Caco-2 (cell line): ENCODE measurements at regions not wholly inside any gene's neighbourhood (a gene's known extent, or its start where the extent isn't known, plus 50 kb on each side); places are given as distances from the start of the nearest gene placed in this dataset.
A peak's percentile ranks its signal among the peaks of the same experiment; 100 is the strongest.

Experiments used
- BruUV-seq: library from RNA; stranded (reverse); fragments of 400-500 nt; replicated peaks from 2 replicates; lab custom pipeline; 2021; lab: Mats Ljungman, UMichigan
- CTCF ChIA-PET: fragments of 300-600 bp; sonication (Branson Sonifier 250); formaldehyde crosslinking; loops from one replicate; lab custom pipeline; 2022; ENCODE audit warnings: antibody characterized with exemption; lab: Charles Lee
- POLR2A ChIA-PET: fragments of 300-600 bp; sonication (Branson Sonifier 250); formaldehyde crosslinking; loops from one replicate; lab custom pipeline; 2022; ENCODE audit warnings: antibody characterized with exemption; lab: Charles Lee
- DNase-seq, 2 experiments: peaks; one replicate each; pipeline versions ENCODE4 v3.0.0 to v3.0.0-alpha.2; 2020 to 2022
- H3K27me3 ChIP-seq: replicated peaks from 2 replicates; pipeline ENCODE4 v1.6.0; 2011; ENCODE audit warnings: low read length; ENCODE audit not compliant: control insufficient read depth, insufficient read depth
- H3K36me3 ChIP-seq: 2 replicates; pipeline ENCODE4 v1.5.1; 2011; ENCODE audit warnings: low read length; ENCODE audit not compliant: control insufficient read depth, insufficient read depth
- H3K4me1 ChIP-seq: fragments of 250-450 bp; sonication (Bioruptor Pico); 2 replicates; pipeline ENCODE4 v1.5.1; 2020; ENCODE audit warnings: mild to moderate bottlenecking
- H3K4me3 ChIP-seq: 2 replicates; pipeline ENCODE4 v1.5.1; 2011; ENCODE audit warnings: low read depth, mild to moderate bottlenecking, control low read depth, low read length
- H3K9me3 ChIP-seq: fragments of 250-450 bp; sonication (Bioruptor Pico); 2 replicates; pipeline ENCODE4 v1.5.1; 2020; ENCODE audit warnings: mild to moderate bottlenecking, moderate library complexity
- H3K27ac Mint-ChIP-seq: one replicate; pipeline ENCODE4 v1.8.0; 2022; ENCODE audit warnings: mixed read lengths; ENCODE audit not compliant: unreplicated experiment
- H3K27me3 Mint-ChIP-seq: one replicate; pipeline ENCODE4 v1.8.0; 2022; ENCODE audit warnings: mixed read lengths; ENCODE audit not compliant: insufficient read depth, unreplicated experiment
- H3K36me3 Mint-ChIP-seq: one replicate; pipeline ENCODE4 v1.8.0; 2022; ENCODE audit warnings: mild to moderate bottlenecking, mixed read lengths; ENCODE audit not compliant: insufficient read depth, unreplicated experiment
- H3K4me1 Mint-ChIP-seq: one replicate; pipeline ENCODE4 v1.8.0; 2022; ENCODE audit warnings: low read depth, mixed read lengths; ENCODE audit not compliant: unreplicated experiment
- H3K4me3 Mint-ChIP-seq: one replicate; pipeline ENCODE4 v1.8.0; 2022; ENCODE audit warnings: mild to moderate bottlenecking, moderate library complexity, mixed read lengths; ENCODE audit not compliant: unreplicated experiment
- H3K9me3 Mint-ChIP-seq: one replicate; pipeline ENCODE4 v1.8.0; 2022; ENCODE audit warnings: mixed read lengths; ENCODE audit not compliant: unreplicated experiment
- intact Hi-C: fragments of 100-400 bp; cut with micrococcal nuclease; formaldehyde crosslinking; loops from one replicate; pipeline ENCODE4 v1.10.0; 2022; ENCODE audit not compliant: unreplicated experiment
- TF ChIP-seq, protein P1 (sequence below), 2 experiments: fragments of 200-600 bp in 1 of 2; IDR thresholded peaks; 1 replicate in 1 of 2; 2 replicates in 1 of 2; pipeline versions ENCODE4 v1.5.1 to v1.8.0; 2011 to 2022; ENCODE audit warnings: antibody characterized with exemption in 1 of 2, control low read depth in 1 of 2, inconsistent platforms in 1 of 2, low read depth in 1 of 2, low read length in 1 of 2, mild to moderate bottlenecking in 1 of 2, moderate library complexity in 1 of 2; ENCODE audit not compliant: insufficient read depth in 1 of 2, severe bottlenecking in 1 of 2, unreplicated experiment in 1 of 2

DNA sequence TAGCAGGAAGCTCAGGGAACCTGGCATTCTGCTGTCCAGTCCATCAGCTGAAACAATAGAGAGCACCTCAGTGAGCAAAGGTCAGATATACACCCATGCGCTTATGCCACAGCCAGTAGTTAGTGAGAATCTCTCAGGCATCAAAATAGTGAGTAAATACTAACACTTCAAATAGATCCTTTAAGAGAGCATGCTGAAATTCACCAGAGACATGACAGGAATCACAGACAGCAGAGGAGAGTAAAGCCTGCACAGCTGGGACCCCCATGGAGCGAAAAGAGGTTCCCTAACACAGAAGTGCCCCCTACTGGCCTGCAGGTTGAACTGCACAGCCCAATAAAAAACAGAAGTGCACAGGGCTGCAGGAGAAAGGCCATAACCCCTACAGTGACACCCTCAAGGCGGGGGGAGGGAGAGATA is 57.6 kb upstream of the ANTXRL start:
- H3K4me3 ChIP-seq = no peak overlapping the region
- intact Hi-C loops = loop anchor here (5.0 to 10.0 kb wide), 4 partner anchors 53 to 992 kb away; partner anchors contain the start of gene NCOA4
- Mint-ChIP-seq H3K36me3 (no peaks in the 10 kb centered on the region), H3K27me3 (no peaks in the 10 kb centered on the region), H3K27ac (no peak overlapping the region), H3K9me3 (no peaks in the 10 kb centered on the region), H3K4me1 (peaks cover 9% of the 10 kb centered on the region), H3K4me3 (no peak overlapping the region)
- H3K9me3 ChIP-seq = no peaks in the 10 kb centered on the region
- H3K36me3 ChIP-seq = no peaks in the 10 kb centered on the region
- peaks cover 10% of the 10 kb centered on the region for H3K4me1 ChIP-seq
- TF ChIP-seq, protein P1, sequence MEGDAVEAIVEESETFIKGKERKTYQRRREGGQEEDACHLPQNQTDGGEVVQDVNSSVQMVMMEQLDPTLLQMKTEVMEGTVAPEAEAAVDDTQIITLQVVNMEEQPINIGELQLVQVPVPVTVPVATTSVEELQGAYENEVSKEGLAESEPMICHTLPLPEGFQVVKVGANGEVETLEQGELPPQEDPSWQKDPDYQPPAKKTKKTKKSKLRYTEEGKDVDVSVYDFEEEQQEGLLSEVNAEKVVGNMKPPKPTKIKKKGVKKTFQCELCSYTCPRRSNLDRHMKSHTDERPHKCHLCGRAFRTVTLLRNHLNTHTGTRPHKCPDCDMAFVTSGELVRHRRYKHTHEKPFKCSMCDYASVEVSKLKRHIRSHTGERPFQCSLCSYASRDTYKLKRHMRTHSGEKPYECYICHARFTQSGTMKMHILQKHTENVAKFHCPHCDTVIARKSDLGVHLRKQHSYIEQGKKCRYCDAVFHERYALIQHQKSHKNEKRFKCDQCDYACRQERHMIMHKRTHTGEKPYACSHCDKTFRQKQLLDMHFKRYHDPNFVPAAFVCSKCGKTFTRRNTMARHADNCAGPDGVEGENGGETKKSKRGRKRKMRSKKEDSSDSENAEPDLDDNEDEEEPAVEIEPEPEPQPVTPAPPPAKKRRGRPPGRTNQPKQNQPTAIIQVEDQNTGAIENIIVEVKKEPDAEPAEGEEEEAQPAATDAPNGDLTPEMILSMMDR (IDR thresholded peaks at IDR 0.05; ENCODE audit: insufficient read depth in 1 of 2, low read depth in 1 of 2, low read length in 1 of 2, severe bottlenecking in 1 of 2, unreplicated experiment in 1 of 2) = peak; percentile 91 to 92
- BruUV-seq = no TSS peak
- ChIA-PET POLR2A (no interaction called here), CTCF (interaction anchor here (0.6 to 2.0 kb wide), 5 partner anchors 9 to 331 kb away, joined by 3 to 11 read pairs (median 3); no protein-coding TSS in a partner anchor)
- H3K27me3 ChIP-seq = no peaks in the 10 kb centered on the region
- peak; percentile 38 to 64 for DNase-seq

DNA sequence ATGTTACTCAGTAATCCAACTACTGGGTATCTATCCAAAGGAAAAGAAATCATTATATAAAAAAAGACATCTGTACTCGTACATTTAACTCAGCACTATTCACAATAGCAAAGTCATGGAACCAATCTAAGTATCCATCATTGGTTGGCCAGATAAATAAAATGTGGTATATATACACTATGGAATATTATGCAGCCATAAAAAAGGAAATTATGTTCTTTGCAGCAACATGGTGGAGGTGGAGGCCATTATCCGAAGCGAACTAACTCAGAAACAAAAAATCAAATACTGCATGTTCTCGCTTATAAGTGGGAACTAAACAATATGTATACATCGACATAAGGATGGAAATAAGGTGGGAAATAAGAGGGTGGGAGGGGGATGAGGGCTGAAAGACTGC is 56.2 kb upstream of the ANTXRL start:
- H3K4me3 Mint-ChIP-seq = no peak overlapping the region

DNA sequence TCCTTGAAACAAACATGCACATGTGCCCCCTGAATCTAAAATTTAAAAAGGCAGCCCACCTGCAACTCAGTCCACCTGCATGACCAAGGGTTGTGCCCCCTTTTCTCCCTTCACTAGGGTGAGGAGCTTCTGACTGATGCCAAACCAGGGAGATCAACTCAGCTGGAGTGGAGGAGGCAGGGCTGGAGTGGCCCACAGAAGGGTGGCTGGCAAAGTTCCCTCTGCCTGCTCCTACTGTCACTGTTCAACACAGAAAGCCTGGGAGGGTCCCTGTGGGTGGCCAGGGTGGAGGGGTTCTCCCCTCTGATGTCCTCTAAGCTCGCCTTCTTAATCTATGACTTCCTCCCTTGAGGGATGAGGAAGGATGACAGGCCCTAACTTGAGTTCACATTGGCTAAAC is 55.7 kb upstream of the ANTXRL start:
- H3K27me3 ChIP-seq = no peaks in the 10 kb centered on the region
- ChIA-PET POLR2A (no interaction called here), CTCF (no interaction called here)
- H3K9me3 ChIP-seq = no peaks in the 10 kb centered on the region
- Mint-ChIP-seq H3K9me3 (no peaks in the 10 kb centered on the region), H3K27me3 (no peaks in the 10 kb centered on the region), H3K4me3 (no peak overlapping the region), H3K27ac (no peak overlapping the region), H3K36me3 (no peaks in the 10 kb centered on the region), H3K4me1 (peaks cover 9% of the 10 kb centered on the region)
- TF ChIP-seq, protein P1 (IDR thresholded peaks at IDR 0.05; ENCODE audit: insufficient read depth in 1 of 2, low read depth in 1 of 2, low read length in 1 of 2, severe bottlenecking in 1 of 2, unreplicated experiment in 1 of 2) = no peak
- BruUV-seq = no TSS peak
- no peaks in the 10 kb centered on the region for H3K36me3 ChIP-seq
- no peak overlapping the region for H3K4me3 ChIP-seq
- intact Hi-C loops = no loop called here
- peaks cover 10% of the 10 kb centered on the region for H3K4me1 ChIP-seq
- DNase-seq = no peak

More for the DNA sequence above, 56.2 kb upstream of the ANTXRL start:
- Histone ChIP-seq H3K9me3 (no peaks in the 10 kb centered on the region), H3K4me3 (no peak overlapping the region), H3K27me3 (no peaks in the 10 kb centered on the region), H3K4me1 (peaks cover 10% of the 10 kb centered on the region), H3K36me3 (no peaks in the 10 kb centered on the region)
- Mint-ChIP-seq H3K27me3 (no peaks in the 10 kb centered on the region), H3K4me1 (peaks cover 9% of the 10 kb centered on the region), H3K27ac (no peak overlapping the region), H3K9me3 (no peaks in the 10 kb centered on the region), H3K36me3 (no peaks in the 10 kb centered on the region)
- intact Hi-C loops = no loop called here
- no TSS peak for BruUV-seq
- TF ChIP-seq, protein P1 (IDR thresholded peaks at IDR 0.05; ENCODE audit: insufficient read depth in 1 of 2, low read depth in 1 of 2, low read length in 1 of 2, severe bottlenecking in 1 of 2, unreplicated experiment in 1 of 2) = no peak
- ChIA-PET POLR2A (no interaction called here), CTCF (no interaction called here)
- no peak for DNase-seq
